Esophagus muscularis mucosa (tissue), 4 donors: ENCODE measurements at regions not wholly inside any gene's neighbourhood (a gene's known extent, or its start where the extent isn't known, plus 50 kb on each side); places are given as distances from the start of the nearest gene placed in this dataset.

Experiments
- DNase-seq: peaks from one replicate; pipeline ENCODE4 v3.0.0-alpha.2; 2017; ENCODE audit errors: extremely low spot score
- H3K27ac ChIP-seq, 4 donors: fragments of 200-600 bp; sonication (generic); replicated peaks in 1 of 4; 1 replicate in 3 of 4; 2 replicates in 1 of 4; pipeline ENCODE4 v1.5.1; 2016 to 2019; ENCODE audit warnings: mild to moderate bottlenecking in 1 of 4
- H3K27me3 ChIP-seq, 4 donors: fragments of 200-600 bp; sonication (generic); one replicate each; pipeline versions ENCODE4 v1.5.1 to v1.6.0; 2016 to 2019
- H3K36me3 ChIP-seq, 4 donors: fragments of 200-600 bp; sonication (generic); one replicate each; pipeline ENCODE4 v1.5.1; 2016 to 2019
- H3K4me1 ChIP-seq, 4 donors: fragments of 200-600 bp; sonication (generic); one replicate each; pipeline ENCODE4 v1.5.1; 2016 to 2019
- H3K4me3 ChIP-seq, 4 donors: fragments of 200-600 bp; sonication (generic); 1 replicate in 2 of 4; 2 replicates in 2 of 4; pipeline ENCODE4 v1.5.1; 2016 to 2019; ENCODE audit warnings: mild to moderate bottlenecking in 4 of 4, moderate library complexity in 1 of 4
- H3K9me3 ChIP-seq, 4 donors: fragments of 200-600 bp; sonication (generic); 1 replicate in 3 of 4; 2 replicates in 1 of 4; pipeline ENCODE4 v1.5.1; 2016 to 2019
- CTCF ChIP-seq, 3 experiments: fragments of 200-600 bp in 2 of 3; fragments of 450-650 bp in 1 of 3; sonication (generic) in 2 of 3; IDR thresholded peaks; one replicate each; pipeline ENCODE4 v1.5.1; 2017 to 2019; ENCODE audit warnings: antibody characterized with exemption in 3 of 3, mild to moderate bottlenecking in 2 of 3, moderate library complexity in 1 of 3
- EP300 ChIP-seq: sonication (generic); formaldehyde crosslinking; IDR thresholded peaks from one replicate; pipeline ENCODE4 v1.6.1; 2017; ENCODE audit warnings: antibody characterized with exemption
- POLR2A ChIP-seq: fragments of 450-650 bp; IDR thresholded peaks from one replicate; pipeline ENCODE4 v1.6.1; 2017; ENCODE audit warnings: antibody characterized with exemption, moderate library complexity, mild to moderate bottlenecking, low read depth
- POLR2AphosphoS5 ChIP-seq, 2 donors: sonication (generic); formaldehyde crosslinking; IDR thresholded peaks; one replicate each; pipeline ENCODE4 v1.6.1; 2017; ENCODE audit warnings: antibody characterized with exemption in 2 of 2
- WGBS: methylation state at CpG from one replicate; pipeline ENCODE4 v1.1.5; 2018; 5-methylcytosine and 5-hydroxymethylcytosine counted together
- intact Hi-C: fragments of 100-400 bp; cut with DNase I; formaldehyde crosslinking; loops from one replicate; pipeline ENCODE4 v1.15.1; 2023

- DNase-seq, result no peak
- H3K27ac ChIP-seq, result no peak overlapping the region
- WGBS, result 95% methylated on average over 2 of the region's 2 CpGs
- TF ChIP-seq POLR2A (no peak), POLR2AphosphoS5 (IDR thresholded peaks at IDR 0.05) (no peak), CTCF (IDR thresholded peaks at IDR 0.05) (no peak), EP300 (no peak)
- intact Hi-C loops, result no loop called here
- H3K9me3 ChIP-seq, result peaks cover 0 to 10% (median 2%) of the 10 kb centered on the region in 4 donors
- H3K4me1 ChIP-seq, result no peaks in the 10 kb centered on the region
- H3K4me3 ChIP-seq, result no peak overlapping the region
- no peaks in the 10 kb centered on the region for H3K36me3 ChIP-seq
- H3K27me3 ChIP-seq, result no peaks in the 10 kb centered on the region
Measured at GRCh38 chr2:155062250-155062921, 363.9 kb downstream of the KCNJ3 start.

GRCh38 chr2:155060896-155061295 lies 362.4 kb downstream of the KCNJ3 start:
- no peak for DNase-seq
- H3K9me3 ChIP-seq, result peaks cover 0 to 10% (median 2%) of the 10 kb centered on the region in 4 donors
- no peaks in the 10 kb centered on the region for H3K36me3 ChIP-seq
- H3K27ac ChIP-seq, result no peak overlapping the region
- WGBS, result 91% methylated on average over 1 of the region's 1 CpG
- intact Hi-C loops, result no loop called here
- no peak overlapping the region for H3K4me3 ChIP-seq
- no peaks in the 10 kb centered on the region for H3K27me3 ChIP-seq
- H3K4me1 ChIP-seq, result no peaks in the 10 kb centered on the region
- TF ChIP-seq EP300 (no peak), POLR2AphosphoS5 (IDR thresholded peaks at IDR 0.05) (no peak), CTCF (IDR thresholded peaks at IDR 0.05) (no peak), POLR2A (no peak)

DNA sequence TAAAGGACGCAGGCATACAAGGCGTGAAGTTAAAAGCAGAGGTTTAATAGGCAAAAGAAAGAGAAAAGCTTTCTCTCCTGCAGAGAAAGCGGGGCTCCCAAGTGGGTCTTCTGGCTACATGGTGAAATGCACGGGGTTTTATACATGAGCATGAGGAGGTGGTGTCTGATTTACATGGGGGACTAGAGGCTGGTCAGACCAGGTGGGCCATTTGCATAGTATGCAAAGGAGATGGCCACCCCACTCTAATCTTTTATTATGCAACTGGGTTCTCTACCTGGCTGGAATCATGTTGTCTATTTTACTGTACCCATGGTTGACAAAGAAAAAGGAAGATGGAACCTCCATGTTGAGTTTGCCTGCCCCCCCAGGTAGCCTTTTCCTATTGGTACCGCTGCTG lies 356.2 kb downstream of the KCNJ3 start:
- H3K4me3 ChIP-seq, result no peak overlapping the region
- no peaks in the 10 kb centered on the region for H3K36me3 ChIP-seq
- WGBS, result 90% methylated on average over 5 of the region's 5 CpGs
- no peaks in the 10 kb centered on the region for H3K4me1 ChIP-seq
- H3K9me3 ChIP-seq, result no peaks in the 10 kb centered on the region
- no peaks in the 10 kb centered on the region for H3K27me3 ChIP-seq
- intact Hi-C loops, result no loop called here
- no peak overlapping the region for H3K27ac ChIP-seq
- no peak for DNase-seq
- TF ChIP-seq POLR2A (no peak), EP300 (no peak), CTCF (IDR thresholded peaks at IDR 0.05) (no peak), POLR2AphosphoS5 (IDR thresholded peaks at IDR 0.05) (no peak)

- no peak overlapping the region for H3K4me3 ChIP-seq
- no peak overlapping the region for H3K27ac ChIP-seq
- TF ChIP-seq EP300 (no peak), CTCF (IDR thresholded peaks at IDR 0.05) (no peak), POLR2A (no peak), POLR2AphosphoS5 (IDR thresholded peaks at IDR 0.05) (no peak)
- no peaks in the 10 kb centered on the region for H3K9me3 ChIP-seq
- intact Hi-C loops, result no loop called here
- no peaks in the 10 kb centered on the region for H3K27me3 ChIP-seq
- no peaks in the 10 kb centered on the region for H3K4me1 ChIP-seq
- 86% methylated on average over 4 of the region's 4 CpGs for WGBS
- no peaks in the 10 kb centered on the region for H3K36me3 ChIP-seq
- DNase-seq, result no peak
Measured at GRCh38 chr2:155043097-155043496, 344.6 kb downstream of the KCNJ3 start.

DNA sequence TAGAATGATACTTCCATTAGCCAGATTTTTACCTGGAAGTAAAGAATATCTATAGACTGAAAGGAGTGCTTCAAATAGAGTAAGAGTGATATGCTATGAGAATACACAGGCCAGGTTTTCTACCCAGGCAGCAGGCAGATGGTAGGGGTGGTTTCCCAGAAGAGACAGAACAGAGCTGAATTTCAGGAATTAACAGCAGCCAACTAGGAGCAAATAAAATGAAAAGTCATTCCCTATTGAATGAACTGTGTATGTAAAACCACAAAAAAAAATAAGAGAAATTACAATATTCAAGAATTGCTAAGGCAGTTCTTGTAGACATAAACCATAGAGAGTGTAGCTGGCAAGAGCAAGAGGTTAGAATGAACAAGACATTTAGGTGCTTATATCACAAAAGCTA lies 336.8 kb downstream of the KCNJ3 start:
- Histone ChIP-seq H3K9me3 (no peaks in the 10 kb centered on the region), H3K4me3 (no peak overlapping the region), H3K27me3 (no peaks in the 10 kb centered on the region), H3K36me3 (no peaks in the 10 kb centered on the region), H3K27ac (no peak overlapping the region), H3K4me1 (no peaks in the 10 kb centered on the region)
- intact Hi-C loops, result no loop called here
- TF ChIP-seq CTCF (IDR thresholded peaks at IDR 0.05) (no peak), POLR2A (no peak), POLR2AphosphoS5 (IDR thresholded peaks at IDR 0.05) (no peak), EP300 (no peak)
- no peak for DNase-seq
